IPS DF 4.7 (cell line): ENCODE measurements at regions not wholly inside any gene's neighbourhood (a gene's known extent, or its start where the extent isn't known, plus 50 kb on each side); places are given as distances from the start of the nearest gene placed in this dataset.
"Not testable (repeated sequence)": the region's sequence is repeated elsewhere in the genome, so short reads cannot be mapped to it uniquely, and the experiment has no call there.

Experiments used
- DNase-seq: peaks from one replicate; pipeline ENCODE4 v3.0.0-alpha.2; 2013; ENCODE audit warnings: low spot score; ENCODE audit errors: extremely low read depth

- no peak for DNase-seq
These were observed 91.3 kb downstream of the MFAP3L start for GRCh38 chr4:169934794-169935429.

- no peak for DNase-seq
These were observed 92.7 kb downstream of the MFAP3L start for GRCh38 chr4:169933531-169933930.

- no peak for DNase-seq
These were observed 94.2 kb downstream of the MFAP3L start for GRCh38 chr4:169931964-169932363.

- DNase-seq, result not testable (repeated sequence)
These were observed 95.4 kb downstream of the MFAP3L start for GRCh38 chr4:169930755-169931154.

- DNase-seq, result no peak
These were observed 98.9 kb downstream of the MFAP3L start for GRCh38 chr4:169927280-169927679.

- DNase-seq, result no peak
These were observed 100.5 kb downstream of the MFAP3L start for GRCh38 chr4:169925678-169926077.

GRCh38 chr4:169922632-169923276 lies 103.4 kb downstream of the MFAP3L start:
- DNase-seq, result no peak

GRCh38 chr4:169921732-169922131 lies 104.5 kb downstream of the MFAP3L start:
- DNase-seq, result no peak

GRCh38 chr4:169921237-169921636 lies 105.0 kb downstream of the MFAP3L start:
- no peak for DNase-seq

- DNase-seq, result not testable (repeated sequence)
These were observed 106.7 kb downstream of the MFAP3L start for GRCh38 chr4:169919194-169920124.

- DNase-seq, result no peak
These were observed 110.7 kb downstream of the MFAP3L start for GRCh38 chr4:169915545-169915944.

GRCh38 chr4:169914866-169915265 lies 111.3 kb downstream of the MFAP3L start:
- DNase-seq, result no peak

- no peak for DNase-seq
These were observed 113.2 kb downstream of the MFAP3L start for GRCh38 chr4:169912996-169913395.

GRCh38 chr4:169909897-169910296 lies 116.3 kb downstream of the MFAP3L start:
- DNase-seq, result no peak

- DNase-seq, result no peak
These were observed 116.7 kb downstream of the MFAP3L start for GRCh38 chr4:169909479-169909878.

GRCh38 chr4:169907705-169908104 lies 118.5 kb downstream of the MFAP3L start:
- no peak for DNase-seq

GRCh38 chr4:169906821-169907220 lies 119.4 kb downstream of the MFAP3L start:
- DNase-seq, result no peak

- no peak for DNase-seq
These were observed 120.1 kb downstream of the MFAP3L start for GRCh38 chr4:169906104-169906503.

- DNase-seq, result no peak
These were observed 123.4 kb downstream of the MFAP3L start for GRCh38 chr4:169902658-169903345.

- DNase-seq, result no peak
These were observed 125.9 kb downstream of the MFAP3L start for GRCh38 chr4:169900241-169900845.

- DNase-seq, result no peak
These were observed 126.9 kb downstream of the MFAP3L start for GRCh38 chr4:169899295-169899694.
